DND-41 (cell line): ENCODE measurements at regions not wholly inside any gene's neighbourhood (a gene's known extent, or its start where the extent isn't known, plus 50 kb on each side); places are given as distances from the start of the nearest gene placed in this dataset.

Experiments used
- CTCF ChIP-seq: IDR thresholded peaks from 2 replicates; pipeline ENCODE4 v1.5.1; 2012; ENCODE audit warnings: borderline replicate concordance, low read length, moderate library complexity, mild to moderate bottlenecking; ENCODE audit not compliant: poor library complexity, severe bottlenecking; ENCODE audit errors: extremely low read depth
- EZH2 ChIP-seq: IDR thresholded peaks from 3 replicates; pipeline ENCODE4 v1.6.1; 2012; ENCODE audit warnings: borderline replicate concordance, low read depth, mild to moderate bottlenecking, moderate library complexity, low read length, inconsistent platforms; ENCODE audit not compliant: severe bottlenecking

DNA sequence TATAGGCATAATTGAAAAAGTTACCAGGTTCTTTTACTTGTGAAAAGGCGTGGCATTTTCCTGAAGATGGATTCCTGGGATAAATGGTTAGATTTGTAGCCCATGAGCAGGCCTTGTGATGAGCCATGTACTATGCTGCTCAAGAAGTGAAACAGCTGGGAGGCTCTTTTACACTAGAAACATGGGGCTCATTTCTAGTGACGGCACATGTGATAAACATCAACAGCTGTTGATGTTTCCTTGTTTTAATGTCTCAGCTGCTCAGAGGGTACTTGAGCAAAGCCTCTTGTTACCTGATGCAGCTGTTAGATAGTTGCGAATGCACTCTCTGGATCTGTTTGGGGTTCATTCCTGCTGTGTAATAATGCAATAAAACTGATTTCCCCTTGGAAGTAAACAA lies 396.8 kb downstream of the GUCY1A2 start:
- TF ChIP-seq EZH2 (no peak), CTCF (no peak)
